ENCODE measurements at regions not wholly inside any gene's neighbourhood (a gene's known extent, or its start where the extent isn't known, plus 50 kb on each side); places are given as distances from the start of the nearest gene placed in this dataset.

- TF ChIP-seq CTCF (IDR thresholded peaks at IDR 0.05) (no peak), POLR2A (IDR thresholded peaks at IDR 0.05) (no peak), EP300 (IDR thresholded peaks at IDR 0.05) (no peak)
Measured at GRCh38 chr11:95566211-95566610, 223.4 kb downstream of the FAM76B start.
